ENCODE measurements at regions not wholly inside any gene's neighbourhood (a gene's known extent, or its start where the extent isn't known, plus 50 kb on each side); places are given as distances from the start of the nearest gene placed in this dataset.

DNA sequence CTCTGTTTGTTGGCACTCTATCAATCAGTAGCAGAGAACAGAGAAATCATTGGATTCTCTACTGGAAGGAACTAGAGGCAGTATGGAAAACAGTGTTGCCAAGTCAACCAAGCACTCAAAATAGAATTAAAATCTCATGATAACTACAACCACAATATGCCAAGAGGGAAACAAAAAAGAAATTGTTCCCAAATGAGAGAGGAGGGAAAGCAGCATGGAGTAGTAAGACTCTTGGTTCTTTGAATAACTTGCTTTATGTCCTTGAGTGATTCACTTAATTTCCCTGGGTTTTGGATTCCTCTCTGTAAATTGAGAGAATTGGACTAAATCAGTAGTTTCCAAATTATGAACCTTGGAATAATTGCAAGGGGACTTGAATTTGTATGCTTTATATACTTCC lies 285.5 kb upstream of the ANKRD50 start:
- TF ChIP-seq RFX5 (IDR thresholded peaks at IDR 0.05; ENCODE audit: low read depth, low read length) = no peak
- TF ChIP-seq, protein P1, sequence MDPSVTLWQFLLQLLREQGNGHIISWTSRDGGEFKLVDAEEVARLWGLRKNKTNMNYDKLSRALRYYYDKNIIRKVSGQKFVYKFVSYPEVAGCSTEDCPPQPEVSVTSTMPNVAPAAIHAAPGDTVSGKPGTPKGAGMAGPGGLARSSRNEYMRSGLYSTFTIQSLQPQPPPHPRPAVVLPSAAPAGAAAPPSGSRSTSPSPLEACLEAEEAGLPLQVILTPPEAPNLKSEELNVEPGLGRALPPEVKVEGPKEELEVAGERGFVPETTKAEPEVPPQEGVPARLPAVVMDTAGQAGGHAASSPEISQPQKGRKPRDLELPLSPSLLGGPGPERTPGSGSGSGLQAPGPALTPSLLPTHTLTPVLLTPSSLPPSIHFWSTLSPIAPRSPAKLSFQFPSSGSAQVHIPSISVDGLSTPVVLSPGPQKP (IDR thresholded peaks at IDR 0.05; ENCODE audit: borderline replicate concordance, low read depth, low read length) = no peak
- TF ChIP-seq FOS (IDR thresholded peaks at IDR 0.05; ENCODE audit: low read depth, low read length) = no peak
- TF ChIP-seq POLR2A (IDR thresholded peaks at IDR 0.05; ENCODE audit: low read depth, low read length) = no peak
- TF ChIP-seq, protein P2, sequence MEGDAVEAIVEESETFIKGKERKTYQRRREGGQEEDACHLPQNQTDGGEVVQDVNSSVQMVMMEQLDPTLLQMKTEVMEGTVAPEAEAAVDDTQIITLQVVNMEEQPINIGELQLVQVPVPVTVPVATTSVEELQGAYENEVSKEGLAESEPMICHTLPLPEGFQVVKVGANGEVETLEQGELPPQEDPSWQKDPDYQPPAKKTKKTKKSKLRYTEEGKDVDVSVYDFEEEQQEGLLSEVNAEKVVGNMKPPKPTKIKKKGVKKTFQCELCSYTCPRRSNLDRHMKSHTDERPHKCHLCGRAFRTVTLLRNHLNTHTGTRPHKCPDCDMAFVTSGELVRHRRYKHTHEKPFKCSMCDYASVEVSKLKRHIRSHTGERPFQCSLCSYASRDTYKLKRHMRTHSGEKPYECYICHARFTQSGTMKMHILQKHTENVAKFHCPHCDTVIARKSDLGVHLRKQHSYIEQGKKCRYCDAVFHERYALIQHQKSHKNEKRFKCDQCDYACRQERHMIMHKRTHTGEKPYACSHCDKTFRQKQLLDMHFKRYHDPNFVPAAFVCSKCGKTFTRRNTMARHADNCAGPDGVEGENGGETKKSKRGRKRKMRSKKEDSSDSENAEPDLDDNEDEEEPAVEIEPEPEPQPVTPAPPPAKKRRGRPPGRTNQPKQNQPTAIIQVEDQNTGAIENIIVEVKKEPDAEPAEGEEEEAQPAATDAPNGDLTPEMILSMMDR (conservative IDR thresholded peaks at IDR 0.05; ENCODE audit: low read depth, low read length) = no peak
- TF ChIP-seq SMC3 (IDR thresholded peaks at IDR 0.05; ENCODE audit: low read depth, low read length) = no peak
- TF ChIP-seq RCOR1 (IDR thresholded peaks at IDR 0.05; ENCODE audit: insufficient replicate concordance, low read length) = no peak
- TF ChIP-seq CHD1 (IDR thresholded peaks at IDR 0.05; ENCODE audit: low read depth, low read length) = no peak
- TF ChIP-seq, protein P3, sequence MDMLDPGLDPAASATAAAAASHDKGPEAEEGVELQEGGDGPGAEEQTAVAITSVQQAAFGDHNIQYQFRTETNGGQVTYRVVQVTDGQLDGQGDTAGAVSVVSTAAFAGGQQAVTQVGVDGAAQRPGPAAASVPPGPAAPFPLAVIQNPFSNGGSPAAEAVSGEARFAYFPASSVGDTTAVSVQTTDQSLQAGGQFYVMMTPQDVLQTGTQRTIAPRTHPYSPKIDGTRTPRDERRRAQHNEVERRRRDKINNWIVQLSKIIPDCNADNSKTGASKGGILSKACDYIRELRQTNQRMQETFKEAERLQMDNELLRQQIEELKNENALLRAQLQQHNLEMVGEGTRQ (IDR thresholded peaks at IDR 0.05; ENCODE audit: low read depth, low read length) = no peak
- TF ChIP-seq RAD21 (IDR thresholded peaks at IDR 0.05; ENCODE audit: low read length) = no peak
- TF ChIP-seq MAZ (IDR thresholded peaks at IDR 0.05; ENCODE audit: borderline replicate concordance, low read depth, low read length) = no peak
- no peak for TF ChIP-seq MAFK (IDR thresholded peaks at IDR 0.05; ENCODE audit: low read depth, low read length)

All from IMR-90 (cell line).